Stomach (tissue), 8 donors: ENCODE measurements at regions not wholly inside any gene's neighbourhood (a gene's known extent, or its start where the extent isn't known, plus 50 kb on each side); places are given as distances from the start of the nearest gene placed in this dataset.
"Not testable (repeated sequence)": the region's sequence is repeated elsewhere in the genome, so short reads cannot be mapped to it uniquely, and the experiment has no call there.

Experiments used
- DNase-seq, 2 donors: peaks; one replicate each; pipeline versions ENCODE4 v3.0.0 to v3.0.0-alpha.2; 2013 to 2019
- H3K27ac ChIP-seq, 5 donors: fragments of 200-600 bp in 4 of 5; sonication (generic) in 4 of 5; one replicate each; pipeline ENCODE4 v1.5.1; 2013 to 2019; ENCODE audit warnings: mild to moderate bottlenecking in 1 of 5, moderate library complexity in 1 of 5
- H3K27me3 ChIP-seq, 3 donors: fragments of 200-600 bp; sonication (generic); one replicate each; pipeline ENCODE4 v1.5.1; 2017 to 2019; ENCODE audit warnings: mixed run types in 1 of 3
- H3K36me3 ChIP-seq, 4 donors: fragments of 200-600 bp; sonication (generic); 1 replicate in 3 of 4; 2 replicates in 1 of 4; pipeline ENCODE4 v1.5.1; 2016 to 2019
- H3K4me1 ChIP-seq, 4 donors: fragments of 200-600 bp; sonication (generic); one replicate each; pipeline ENCODE4 v1.5.1; 2016 to 2019
- H3K4me3 ChIP-seq, 4 donors: fragments of 200-600 bp; sonication (generic) in 3 of 4; one replicate each; pipeline ENCODE4 v1.5.1; 2016 to 2019; ENCODE audit warnings: mild to moderate bottlenecking in 1 of 4
- H3K9me3 ChIP-seq, 4 donors: fragments of 200-600 bp; sonication (generic); one replicate each; pipeline ENCODE4 v1.5.1; 2016 to 2019
- CTCF ChIP-seq, 7 experiments: fragments of 450-650 bp in 4 of 7; fragments of 200-600 bp in 3 of 7; sonication (generic) in 3 of 7; IDR thresholded peaks; one replicate each; pipeline ENCODE4 v1.5.1; 2016 to 2019; ENCODE audit warnings: antibody characterized with exemption in 7 of 7, control low read depth in 2 of 7, mild to moderate bottlenecking in 1 of 7
- EP300 ChIP-seq: sonication (generic); formaldehyde crosslinking; IDR thresholded peaks from one replicate; pipeline ENCODE4 v1.6.1; 2017; ENCODE audit warnings: antibody characterized with exemption
- POLR2A ChIP-seq, 4 donors: fragments of 450-650 bp; IDR thresholded peaks; one replicate each; pipeline ENCODE4 v1.6.1; 2016; ENCODE audit warnings: antibody characterized with exemption in 4 of 4, control low read depth in 2 of 4, mild to moderate bottlenecking in 1 of 4, moderate library complexity in 1 of 4
- POLR2AphosphoS5 ChIP-seq, 3 donors: sonication (generic); formaldehyde crosslinking; IDR thresholded peaks; one replicate each; pipeline ENCODE4 v1.6.1; 2016; ENCODE audit warnings: antibody characterized with exemption in 3 of 3
- WGBS, 5 donors: extraction: QIAGEN DNeasy Blood & Tissue Kit in 3 of 5; methylation state at CpG; one replicate each; pipeline versions ENCODE4 v1.1.5 to v1.1.7; 2013 to 2018; 5-methylcytosine and 5-hydroxymethylcytosine counted together
- intact Hi-C: fragments of 100-400 bp; cut with DNase I; formaldehyde crosslinking; loops from one replicate; pipeline ENCODE4 v1.15.1; 2023; ENCODE audit warnings: low total_unique reads
- donor health status: healthy with polysubstance abuse.
- donor health status: Bipolar disorder and iron deficiency.
- donor health status: healthy.

- Histone ChIP-seq H3K36me3 (no peaks in the 10 kb centered on the region), H3K9me3 (peaks cover 0 to 28% (median 20%) of the 10 kb centered on the region in 4 donors), H3K27me3 (no peaks in the 10 kb centered on the region), H3K27ac (no peak overlapping the region), H3K4me1 (peaks cover 0 to 16% (median 7%) of the 10 kb centered on the region in 4 donors), H3K4me3 (no peak overlapping the region)
- no peak for DNase-seq
- WGBS, 5 donors = 86 to 98% (median 88%) methylated on average over 6 to 7 of the region's 7 CpGs
- TF ChIP-seq POLR2A (IDR thresholded peaks at IDR 0.05) = no peak
- TF ChIP-seq POLR2AphosphoS5 (IDR thresholded peaks at IDR 0.05) = no peak
- no peak for TF ChIP-seq EP300
- TF ChIP-seq CTCF (IDR thresholded peaks at IDR 0.05) = no peak
- intact Hi-C loops = no loop called here
Measured at GRCh38 chr6:170006071-170006899, 254.9 kb downstream of the ERMARD start.

DNA sequence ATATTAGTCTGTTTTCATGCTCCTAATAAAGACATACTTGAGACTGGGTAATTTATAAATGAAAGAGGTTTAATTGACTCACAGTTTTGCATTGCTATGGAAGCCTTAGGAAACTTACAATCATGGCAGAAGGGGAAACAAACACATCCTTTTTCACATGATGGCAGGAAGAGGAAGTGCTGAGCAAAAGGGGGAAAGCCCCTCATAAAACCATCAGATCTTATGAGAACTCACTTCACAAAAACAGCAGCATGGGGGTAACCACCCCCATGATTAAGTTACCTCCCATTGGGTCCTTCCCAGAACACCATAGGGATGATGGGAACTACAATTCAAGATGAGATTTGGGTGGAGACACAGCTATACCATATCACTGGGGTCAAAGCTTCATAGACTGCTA is 254.2 kb downstream of the ERMARD start:
- no peak for DNase-seq
- Histone ChIP-seq H3K4me1 (peaks cover 0 to 10% (median 5%) of the 10 kb centered on the region in 4 donors), H3K9me3 (peaks cover 0 to 29% (median 20%) of the 10 kb centered on the region in 4 donors), H3K27me3 (no peaks in the 10 kb centered on the region), H3K4me3 (no peak overlapping the region), H3K36me3 (no peaks in the 10 kb centered on the region), H3K27ac (no peak overlapping the region)
- intact Hi-C loops = no loop called here
- TF ChIP-seq POLR2AphosphoS5 (IDR thresholded peaks at IDR 0.05) = no peak

DNA sequence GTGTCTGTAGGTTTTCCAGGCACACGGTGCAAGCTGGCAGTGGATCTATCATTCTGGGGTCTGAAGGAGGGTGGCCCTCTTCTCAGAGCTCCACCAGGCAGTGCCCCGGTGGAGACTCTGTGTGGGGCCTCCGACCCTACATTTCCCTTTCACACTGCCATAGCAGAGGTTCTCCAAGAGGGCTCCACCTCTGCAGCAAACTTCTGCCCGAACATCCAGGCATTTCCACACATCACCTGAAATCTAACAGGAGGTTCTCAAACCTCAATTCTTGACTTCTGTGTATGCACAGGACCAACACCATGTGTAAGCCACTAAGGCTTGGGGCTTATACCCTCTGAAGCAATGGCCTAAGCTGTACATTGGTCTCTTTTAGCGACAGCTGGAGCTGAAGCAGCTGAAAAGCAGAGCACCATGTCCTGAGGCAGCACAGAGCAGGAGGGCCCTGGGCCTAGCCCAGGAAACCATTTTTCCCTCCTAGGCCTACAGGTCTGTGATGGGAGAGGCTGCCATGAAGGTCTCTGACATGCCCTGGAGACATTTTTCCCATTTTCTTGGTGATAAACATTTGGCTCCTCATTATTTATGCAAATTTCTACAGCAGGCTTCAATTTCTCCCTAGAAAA is 253.3 kb downstream of the ERMARD start:
- DNase-seq = no peak
- intact Hi-C loops = no loop called here
- no peak overlapping the region for H3K27ac ChIP-seq
- H3K9me3 ChIP-seq = peaks cover 0 to 29% (median 20%) of the 10 kb centered on the region in 4 donors
- 70 to 77% (median 76%) methylated on average over 4 to 5 of the region's 5 CpGs for WGBS, 5 donors
- no peaks in the 10 kb centered on the region for H3K27me3 ChIP-seq
- TF ChIP-seq POLR2AphosphoS5 (IDR thresholded peaks at IDR 0.05) (no peak), EP300 (no peak), CTCF (IDR thresholded peaks at IDR 0.05) (no peak), POLR2A (IDR thresholded peaks at IDR 0.05) (no peak)
- peaks cover 0 to 10% (median 4%) of the 10 kb centered on the region in 4 donors for H3K4me1 ChIP-seq
- H3K4me3 ChIP-seq = no peak overlapping the region
- no peaks in the 10 kb centered on the region for H3K36me3 ChIP-seq

DNA sequence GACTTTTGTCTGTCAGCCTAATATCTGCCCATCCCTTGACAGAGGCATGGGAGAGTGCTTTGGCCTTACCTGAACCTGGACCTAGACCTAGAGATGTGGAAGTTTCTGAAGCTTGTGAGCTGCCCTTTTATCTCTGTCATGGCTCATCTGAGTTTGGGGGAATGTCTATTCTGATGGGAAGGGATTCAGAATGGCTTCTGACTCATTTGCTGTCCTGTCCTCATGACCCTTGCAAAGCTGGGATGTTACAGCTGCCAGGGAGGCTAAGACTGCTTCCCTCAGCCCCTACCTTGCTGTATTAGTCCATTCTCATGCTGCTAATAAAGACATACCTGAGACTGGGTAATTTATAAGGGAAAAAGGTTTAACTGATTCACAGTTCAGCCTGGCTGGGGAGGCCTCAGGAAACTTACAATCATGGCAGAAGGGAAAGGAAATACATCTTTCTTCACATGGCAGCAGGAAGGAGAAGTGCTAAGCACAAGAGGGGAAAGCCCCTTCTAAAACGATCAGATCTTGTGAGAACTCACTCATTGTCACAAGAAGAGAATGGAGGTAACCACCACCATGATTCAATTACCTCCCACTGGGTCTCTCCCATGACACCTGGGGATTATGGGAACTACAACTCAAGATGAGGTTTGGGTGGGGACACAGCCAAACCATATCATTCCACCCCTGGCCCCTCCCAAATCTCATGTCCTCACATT is 252.2 kb downstream of the ERMARD start:
- DNase-seq = no peak
- no peak for TF ChIP-seq POLR2AphosphoS5 (IDR thresholded peaks at IDR 0.05)
- Histone ChIP-seq H3K27ac (no peak overlapping the region), H3K27me3 (no peaks in the 10 kb centered on the region), H3K4me1 (peaks cover 0 to 10% (median 4%) of the 10 kb centered on the region in 4 donors), H3K4me3 (no peak overlapping the region), H3K9me3 (peaks cover 0 to 29% (median 20%) of the 10 kb centered on the region in 4 donors), H3K36me3 (no peaks in the 10 kb centered on the region)
- 32 to 66% (median 48%) methylated on average over 1 of the region's 1 CpG for WGBS, 5 donors
- intact Hi-C loops = no loop called here

GRCh38 chr6:170003027-170003426 is 251.6 kb downstream of the ERMARD start:
- 82 to 91% (median 85%) methylated on average over 3 of the region's 3 CpGs; no CpG with 5 or more reads in 1 of the 5 donors for WGBS, 5 donors
- Histone ChIP-seq H3K36me3 (no peaks in the 10 kb centered on the region), H3K4me3 (no peak overlapping the region), H3K4me1 (peaks cover 0 to 10% (median 4%) of the 10 kb centered on the region in 4 donors), H3K9me3 (peaks cover 0 to 29% (median 20%) of the 10 kb centered on the region in 4 donors), H3K27me3 (no peaks in the 10 kb centered on the region), H3K27ac (no peak overlapping the region)
- no peak for DNase-seq
- intact Hi-C loops = no loop called here
- no peak for TF ChIP-seq POLR2A (IDR thresholded peaks at IDR 0.05)
- TF ChIP-seq EP300 = no peak
- no peak for TF ChIP-seq POLR2AphosphoS5 (IDR thresholded peaks at IDR 0.05)
- no peak for TF ChIP-seq CTCF (IDR thresholded peaks at IDR 0.05)

GRCh38 chr6:170001782-170002181 is 250.4 kb downstream of the ERMARD start:
- H3K27ac ChIP-seq, H3K4me3 ChIP-seq, intact Hi-C loops, H3K4me1 ChIP-seq, H3K36me3 ChIP-seq, H3K27me3 ChIP-seq, DNase-seq: not testable (repeated sequence)
- peaks cover 0 to 29% (median 20%) of the 10 kb centered on the region in 4 donors for H3K9me3 ChIP-seq
